Suprapubic skin (tissue), 3 donors: ENCODE measurements at regions not wholly inside any gene's neighbourhood (a gene's known extent, or its start where the extent isn't known, plus 50 kb on each side); places are given as distances from the start of the nearest gene placed in this dataset.

Source experiments
- CTCF ChIP-seq, 2 donors: fragments of 200-600 bp in 1 of 2; fragments of 450-650 bp in 1 of 2; sonication (generic) in 1 of 2; IDR thresholded peaks; one replicate each; pipeline ENCODE4 v1.5.1; 2016 to 2019; ENCODE audit warnings: antibody characterized with exemption in 2 of 2, mild to moderate bottlenecking in 1 of 2, moderate library complexity in 1 of 2
- POLR2A ChIP-seq, 2 donors: fragments of 450-650 bp; IDR thresholded peaks; one replicate each; pipeline ENCODE4 v1.6.1; 2017; ENCODE audit warnings: antibody characterized with exemption in 2 of 2, mild to moderate bottlenecking in 2 of 2, moderate library complexity in 2 of 2

GRCh38 chr5:17896605-17897004 is 262.3 kb downstream of the TAF11L14 start:
- no peak for TF ChIP-seq CTCF (IDR thresholded peaks at IDR 0.05)
- TF ChIP-seq POLR2A (IDR thresholded peaks at IDR 0.05) = no peak
